ENCODE measurements at regions not wholly inside any gene's neighbourhood (a gene's known extent, or its start where the extent isn't known, plus 50 kb on each side); places are given as distances from the start of the nearest gene placed in this dataset.

DNA sequence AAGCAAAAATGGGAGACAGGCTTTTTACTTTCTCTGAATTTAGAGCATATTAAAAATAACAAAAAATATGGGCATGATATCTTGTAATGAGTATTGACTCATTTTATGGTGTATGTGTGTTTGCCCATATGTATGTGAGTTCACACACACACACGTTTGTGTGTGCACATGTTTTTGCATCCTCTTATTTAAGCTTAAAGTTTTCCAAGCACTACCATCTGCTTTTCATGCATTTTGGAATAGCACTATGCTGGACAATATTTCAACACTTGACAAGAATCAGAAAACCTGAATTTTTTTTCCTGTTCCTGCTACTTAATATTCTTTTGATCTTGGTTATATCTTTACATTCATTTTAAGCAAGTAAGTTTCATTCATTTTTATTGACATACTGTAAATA, 872.7 kb downstream of the OTOL1 start:
- intact Hi-C loops (cut with micrococcal nuclease) (no loop called here), in situ Hi-C loops (cut with MboI) (no loop called here)
- H4K20me1 ChIP-seq (replicated peaks; ENCODE audit: control insufficient read depth, insufficient read depth, low read length), result no peaks in the 10 kb centered on the region
- CTCF ChIA-PET (ENCODE audit: low intra/inter-chr PET ratio), result no interaction called here
- H3K27ac ChIP-seq (ENCODE audit: extremely low read depth, low read depth, low read length), result no peak overlapping the region
- ATAC-seq (no peak), DNase-seq (ENCODE audit: extremely low read depth in 1 of 4, low spot score in 3 of 4) (no peak), FAIRE-seq (no peak)
- BruUV-seq (replicated peaks), result no TSS peak
- no peaks in the 10 kb centered on the region for H3K36me3 ChIP-seq (ENCODE audit: control insufficient read depth, insufficient read depth, low read length)
- POLR2A ChIA-PET, result no interaction called here
- no peak overlapping the region for H3K4me3 ChIP-seq
- no peaks in the 10 kb centered on the region; the same call in 1 of the 2 replicates for H3K9me3 ChIP-seq (replicated peaks; ENCODE audit: control insufficient read depth, insufficient read depth, low read depth, low read length)
- 0% methylated on average over 1 of the region's 1 CpG for WGBS (ENCODE audit: insufficient coverage, low coverage, missing lambda C conversion rate)
- no peak overlapping the region for H3K9ac ChIP-seq (ENCODE audit: insufficient read depth in 1 of 2, low read depth in 2 of 2, low read length in 2 of 2)
- no peak for TF ChIP-seq TRIM24 (IDR thresholded peaks at IDR 0.05)
- TF ChIP-seq POLR3G (IDR thresholded peaks at IDR 0.05; ENCODE audit: extremely low read depth, insufficient read length, insufficient replicate concordance), result no peak
- no peak for TF ChIP-seq STAG1 (CRISPR knock-in tag; IDR thresholded peaks at IDR 0.05; ENCODE audit: borderline replicate concordance)
- no peak for TF ChIP-seq KDM5B (IDR thresholded peaks at IDR 0.05; ENCODE audit: insufficient replicate concordance, low read depth, low read length)
- TF ChIP-seq SMARCC2 (IDR thresholded peaks at IDR 0.05; ENCODE audit: low read depth), result no peak
- TF ChIP-seq, protein P1, sequence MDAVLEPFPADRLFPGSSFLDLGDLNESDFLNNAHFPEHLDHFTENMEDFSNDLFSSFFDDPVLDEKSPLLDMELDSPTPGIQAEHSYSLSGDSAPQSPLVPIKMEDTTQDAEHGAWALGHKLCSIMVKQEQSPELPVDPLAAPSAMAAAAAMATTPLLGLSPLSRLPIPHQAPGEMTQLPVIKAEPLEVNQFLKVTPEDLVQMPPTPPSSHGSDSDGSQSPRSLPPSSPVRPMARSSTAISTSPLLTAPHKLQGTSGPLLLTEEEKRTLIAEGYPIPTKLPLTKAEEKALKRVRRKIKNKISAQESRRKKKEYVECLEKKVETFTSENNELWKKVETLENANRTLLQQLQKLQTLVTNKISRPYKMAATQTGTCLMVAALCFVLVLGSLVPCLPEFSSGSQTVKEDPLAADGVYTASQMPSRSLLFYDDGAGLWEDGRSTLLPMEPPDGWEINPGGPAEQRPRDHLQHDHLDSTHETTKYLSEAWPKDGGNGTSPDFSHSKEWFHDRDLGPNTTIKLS (IDR thresholded peaks at IDR 0.05; ENCODE audit: borderline replicate concordance, low read depth), result no peak
- TF ChIP-seq HEY1 (CRISPR knock-in tag; IDR thresholded peaks at IDR 0.05; ENCODE audit: borderline replicate concordance), result no peak
- no peak for TF ChIP-seq CHD1 (IDR thresholded peaks at IDR 0.05; ENCODE audit: low read length)
- no peak for TF ChIP-seq EWSR1 (IDR thresholded peaks at IDR 0.05; ENCODE audit: borderline replicate concordance, low read depth, partially characterized antibody)
- no peak for TF ChIP-seq E4F1 (CRISPR knock-in tag; IDR thresholded peaks at IDR 0.05; ENCODE audit: borderline replicate concordance)
- TF ChIP-seq, protein P2, sequence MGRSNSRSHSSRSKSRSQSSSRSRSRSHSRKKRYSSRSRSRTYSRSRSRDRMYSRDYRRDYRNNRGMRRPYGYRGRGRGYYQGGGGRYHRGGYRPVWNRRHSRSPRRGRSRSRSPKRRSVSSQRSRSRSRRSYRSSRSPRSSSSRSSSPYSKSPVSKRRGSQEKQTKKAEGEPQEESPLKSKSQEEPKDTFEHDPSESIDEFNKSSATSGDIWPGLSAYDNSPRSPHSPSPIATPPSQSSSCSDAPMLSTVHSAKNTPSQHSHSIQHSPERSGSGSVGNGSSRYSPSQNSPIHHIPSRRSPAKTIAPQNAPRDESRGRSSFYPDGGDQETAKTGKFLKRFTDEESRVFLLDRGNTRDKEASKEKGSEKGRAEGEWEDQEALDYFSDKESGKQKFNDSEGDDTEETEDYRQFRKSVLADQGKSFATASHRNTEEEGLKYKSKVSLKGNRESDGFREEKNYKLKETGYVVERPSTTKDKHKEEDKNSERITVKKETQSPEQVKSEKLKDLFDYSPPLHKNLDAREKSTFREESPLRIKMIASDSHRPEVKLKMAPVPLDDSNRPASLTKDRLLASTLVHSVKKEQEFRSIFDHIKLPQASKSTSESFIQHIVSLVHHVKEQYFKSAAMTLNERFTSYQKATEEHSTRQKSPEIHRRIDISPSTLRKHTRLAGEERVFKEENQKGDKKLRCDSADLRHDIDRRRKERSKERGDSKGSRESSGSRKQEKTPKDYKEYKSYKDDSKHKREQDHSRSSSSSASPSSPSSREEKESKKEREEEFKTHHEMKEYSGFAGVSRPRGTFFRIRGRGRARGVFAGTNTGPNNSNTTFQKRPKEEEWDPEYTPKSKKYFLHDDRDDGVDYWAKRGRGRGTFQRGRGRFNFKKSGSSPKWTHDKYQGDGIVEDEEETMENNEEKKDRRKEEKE (IDR thresholded peaks at IDR 0.05; ENCODE audit: borderline replicate concordance in 1 of 2, control insufficient read depth in 1 of 2, low read depth in 2 of 2, low read length in 1 of 2), result no peak
- H2AFZ ChIP-seq (ENCODE audit: low read depth, low read length), result no peak overlapping the region
- H3K9me1 ChIP-seq (ENCODE audit: control insufficient read depth, insufficient read depth, low read length), result no peaks in the 10 kb centered on the region
- H3K27me3 ChIP-seq (ENCODE audit: control insufficient read depth in 2 of 2, insufficient read depth in 2 of 2, low read length in 2 of 2), result no peaks in the 10 kb centered on the region
- no peak overlapping the region for H3K4me2 ChIP-seq (ENCODE audit: insufficient read depth, low read length)
- H3K79me2 ChIP-seq (ENCODE audit: control insufficient read depth, insufficient read depth, low read length), result no peaks in the 10 kb centered on the region
- no peaks in the 10 kb centered on the region for H3K4me1 ChIP-seq (replicated peaks in 1 of 2; ENCODE audit: control insufficient read depth in 2 of 2, insufficient read depth in 2 of 2, low read length in 2 of 2)
